ENCODE measurements at regions not wholly inside any gene's neighbourhood (a gene's known extent, or its start where the extent isn't known, plus 50 kb on each side); places are given as distances from the start of the nearest gene placed in this dataset.

DNA sequence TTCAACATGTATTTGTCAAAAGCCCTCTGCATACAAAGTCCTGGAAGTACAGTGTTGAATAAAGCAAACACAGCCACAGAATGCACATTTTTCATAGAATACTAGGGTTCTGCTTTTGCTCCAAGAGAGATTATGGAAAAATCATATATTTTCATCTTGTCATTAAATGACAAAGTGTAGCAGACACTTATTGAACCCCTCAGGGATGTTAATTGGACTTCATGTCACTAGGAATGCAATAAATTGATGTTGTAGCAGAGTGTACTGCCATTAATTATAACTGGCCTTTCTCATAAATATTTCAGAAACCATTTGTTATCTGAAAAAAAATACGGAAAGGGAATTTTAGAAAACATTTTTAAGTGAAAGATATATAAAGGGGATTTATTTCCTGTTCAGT, 64.5 kb upstream of the TAC1 start:
- TF ChIP-seq, protein P1, sequence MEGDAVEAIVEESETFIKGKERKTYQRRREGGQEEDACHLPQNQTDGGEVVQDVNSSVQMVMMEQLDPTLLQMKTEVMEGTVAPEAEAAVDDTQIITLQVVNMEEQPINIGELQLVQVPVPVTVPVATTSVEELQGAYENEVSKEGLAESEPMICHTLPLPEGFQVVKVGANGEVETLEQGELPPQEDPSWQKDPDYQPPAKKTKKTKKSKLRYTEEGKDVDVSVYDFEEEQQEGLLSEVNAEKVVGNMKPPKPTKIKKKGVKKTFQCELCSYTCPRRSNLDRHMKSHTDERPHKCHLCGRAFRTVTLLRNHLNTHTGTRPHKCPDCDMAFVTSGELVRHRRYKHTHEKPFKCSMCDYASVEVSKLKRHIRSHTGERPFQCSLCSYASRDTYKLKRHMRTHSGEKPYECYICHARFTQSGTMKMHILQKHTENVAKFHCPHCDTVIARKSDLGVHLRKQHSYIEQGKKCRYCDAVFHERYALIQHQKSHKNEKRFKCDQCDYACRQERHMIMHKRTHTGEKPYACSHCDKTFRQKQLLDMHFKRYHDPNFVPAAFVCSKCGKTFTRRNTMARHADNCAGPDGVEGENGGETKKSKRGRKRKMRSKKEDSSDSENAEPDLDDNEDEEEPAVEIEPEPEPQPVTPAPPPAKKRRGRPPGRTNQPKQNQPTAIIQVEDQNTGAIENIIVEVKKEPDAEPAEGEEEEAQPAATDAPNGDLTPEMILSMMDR (IDR thresholded peaks at IDR 0.05; ENCODE audit: low read depth, low read length) = no peak
- Histone ChIP-seq H3K27me3 (ENCODE audit: control insufficient read depth, insufficient read depth, low read length) (no peaks in the 10 kb centered on the region), H3K9me3 (ENCODE audit: control insufficient read depth, insufficient read depth, low read length) (peaks cover 4% of the 10 kb centered on the region; the same call in 1 of the 2 replicates), H3K4me3 (ENCODE audit: low read depth, low read length) (no peak overlapping the region), H3K27ac (ENCODE audit: low read depth, low read length) (no peak overlapping the region)
- POLR2A ChIA-PET = no interaction called here
- CTCF ChIA-PET = no interaction called here
- no peak for DNase-seq (ENCODE audit: low read depth, low spot score)

DNA sequence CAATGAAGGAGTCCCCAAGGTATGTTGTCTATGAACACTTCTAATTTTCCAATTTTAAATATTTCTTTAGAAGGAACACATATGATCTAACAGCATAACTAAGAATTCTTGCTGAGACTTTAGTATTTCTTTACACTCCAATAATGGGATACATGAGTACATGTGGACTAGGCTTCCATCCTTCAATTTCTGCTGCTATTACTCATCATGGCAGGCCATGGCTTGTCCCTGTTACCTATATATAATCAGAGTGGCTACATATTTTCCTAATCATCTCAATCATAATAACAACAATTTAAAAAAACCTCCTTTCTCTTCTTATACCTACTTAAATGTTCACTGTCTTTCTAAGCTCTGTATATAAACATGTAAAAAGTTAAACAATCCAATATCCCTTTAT, 60.3 kb upstream of the TAC1 start:
- no peak overlapping the region for H3K4me3 ChIP-seq (ENCODE audit: low read depth, low read length)
- H3K9me3 ChIP-seq (ENCODE audit: control insufficient read depth, insufficient read depth, low read length) = peaks cover 6% of the 10 kb centered on the region
- TF ChIP-seq, protein P1 (IDR thresholded peaks at IDR 0.05; ENCODE audit: low read depth, low read length) = no peak
- no peak for DNase-seq (ENCODE audit: low read depth, low spot score)
- ChIA-PET CTCF (no interaction called here), POLR2A (no interaction called here)
- no peak overlapping the region for H3K27ac ChIP-seq (ENCODE audit: low read depth, low read length)
- no peaks in the 10 kb centered on the region for H3K27me3 ChIP-seq (ENCODE audit: control insufficient read depth, insufficient read depth, low read length)

DNA sequence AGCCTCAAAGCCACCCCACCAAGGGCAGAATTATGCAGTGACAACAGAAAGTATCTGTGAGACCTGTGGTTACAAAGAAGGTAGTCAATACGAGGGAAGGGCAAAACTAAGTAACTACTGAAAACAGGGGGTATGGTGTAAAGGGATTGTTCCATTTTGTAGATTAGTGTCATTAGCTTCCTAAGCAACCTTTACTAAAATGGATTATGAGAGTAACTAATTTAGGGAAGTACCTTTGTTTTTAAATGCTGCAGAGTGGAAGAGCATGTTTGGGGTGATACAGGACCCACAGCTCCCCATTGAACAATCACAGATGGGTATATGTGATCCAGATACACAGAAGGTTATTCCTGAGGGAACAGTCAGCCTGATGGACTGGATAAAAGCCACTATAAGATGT, 51.3 kb upstream of the TAC1 start:
- Histone ChIP-seq H3K9me3 (ENCODE audit: control insufficient read depth, insufficient read depth, low read length) (no peaks in the 10 kb centered on the region), H3K27me3 (ENCODE audit: control insufficient read depth, insufficient read depth, low read length) (no peaks in the 10 kb centered on the region), H3K4me3 (ENCODE audit: low read depth, low read length) (no peak overlapping the region), H3K27ac (ENCODE audit: low read depth, low read length) (no peak overlapping the region)
- DNase-seq (ENCODE audit: low read depth, low spot score) = no peak
- POLR2A ChIA-PET = no interaction called here
- TF ChIP-seq, protein P1 (IDR thresholded peaks at IDR 0.05; ENCODE audit: low read depth, low read length) = no peak
- CTCF ChIA-PET = no interaction called here

Data from AG04450 (cell line).